ENCODE measurements at regions not wholly inside any gene's neighbourhood (a gene's known extent, or its start where the extent isn't known, plus 50 kb on each side); places are given as distances from the start of the nearest gene placed in this dataset.
"Not testable (repeated sequence)": the region's sequence is repeated elsewhere in the genome, so short reads cannot be mapped to it uniquely, and the experiment has no call there.

DNA sequence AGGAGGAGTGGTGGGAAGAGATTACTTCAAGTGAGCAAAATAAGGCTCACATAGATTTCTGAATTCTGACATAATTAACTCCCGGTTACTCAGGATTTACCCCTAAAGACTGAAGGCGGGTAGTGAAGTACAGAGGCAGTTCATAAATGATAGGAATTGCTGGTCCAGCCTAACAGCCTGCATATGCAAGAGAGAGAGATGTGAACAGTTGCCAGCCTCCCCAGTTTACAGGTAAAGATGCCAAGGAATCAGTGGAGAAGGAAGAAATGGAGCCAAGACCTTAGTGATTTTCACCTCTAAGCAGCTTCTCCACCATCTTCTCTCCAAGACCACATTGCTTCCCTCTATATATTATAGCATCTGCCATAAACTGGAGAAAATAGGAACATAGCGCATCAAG, 91.8 kb upstream of the THUMPD2 start:
- Histone ChIP-seq H3K4me1 (peaks cover 0 to 21% (median 13%) of the 10 kb centered on the region in 4 donors), H3K36me3 (no peaks in the 10 kb centered on the region), H3K27ac (no peak overlapping the region), H3K27me3 (no peaks in the 10 kb centered on the region), H3K4me3 (no peak overlapping the region), H3K9me3 (no peaks in the 10 kb centered on the region)
- TF ChIP-seq, protein P1, sequence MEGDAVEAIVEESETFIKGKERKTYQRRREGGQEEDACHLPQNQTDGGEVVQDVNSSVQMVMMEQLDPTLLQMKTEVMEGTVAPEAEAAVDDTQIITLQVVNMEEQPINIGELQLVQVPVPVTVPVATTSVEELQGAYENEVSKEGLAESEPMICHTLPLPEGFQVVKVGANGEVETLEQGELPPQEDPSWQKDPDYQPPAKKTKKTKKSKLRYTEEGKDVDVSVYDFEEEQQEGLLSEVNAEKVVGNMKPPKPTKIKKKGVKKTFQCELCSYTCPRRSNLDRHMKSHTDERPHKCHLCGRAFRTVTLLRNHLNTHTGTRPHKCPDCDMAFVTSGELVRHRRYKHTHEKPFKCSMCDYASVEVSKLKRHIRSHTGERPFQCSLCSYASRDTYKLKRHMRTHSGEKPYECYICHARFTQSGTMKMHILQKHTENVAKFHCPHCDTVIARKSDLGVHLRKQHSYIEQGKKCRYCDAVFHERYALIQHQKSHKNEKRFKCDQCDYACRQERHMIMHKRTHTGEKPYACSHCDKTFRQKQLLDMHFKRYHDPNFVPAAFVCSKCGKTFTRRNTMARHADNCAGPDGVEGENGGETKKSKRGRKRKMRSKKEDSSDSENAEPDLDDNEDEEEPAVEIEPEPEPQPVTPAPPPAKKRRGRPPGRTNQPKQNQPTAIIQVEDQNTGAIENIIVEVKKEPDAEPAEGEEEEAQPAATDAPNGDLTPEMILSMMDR (IDR thresholded peaks at IDR 0.05) = no peak
- TF ChIP-seq POLR2AphosphoS5 (IDR thresholded peaks at IDR 0.05) (no peak), POLR2A (IDR thresholded peaks at IDR 0.05) (no peak), EP300 (IDR thresholded peaks at IDR 0.05) (no peak)
- 88 to 92% methylated on average over 3 of the region's 3 CpGs for WGBS, 2 donors
- no peak for DNase-seq
- intact Hi-C loops (cut with DNase I) = no loop called here

DNA sequence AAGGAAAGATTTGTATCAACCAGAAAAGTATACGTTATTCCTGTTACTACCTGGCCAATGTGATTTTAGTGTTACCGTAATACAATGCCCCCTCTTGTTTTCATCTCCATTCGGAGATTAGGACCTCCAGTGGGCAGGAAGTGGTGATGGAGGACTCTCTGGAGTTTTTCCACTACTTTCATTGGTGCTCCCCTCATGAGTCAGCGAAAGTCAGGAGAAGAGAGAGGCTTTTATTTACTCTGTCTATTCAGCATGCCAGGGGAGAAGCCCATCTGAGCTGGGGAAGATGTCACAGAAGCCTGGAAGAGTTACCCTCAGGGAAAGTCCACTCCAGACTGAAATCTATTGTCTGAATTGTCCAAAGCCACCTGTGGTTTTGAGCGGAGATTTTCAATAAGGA, 88.2 kb upstream of the THUMPD2 start:
- no peaks in the 10 kb centered on the region for H3K36me3 ChIP-seq
- H3K4me3 ChIP-seq = no peak overlapping the region
- no peaks in the 10 kb centered on the region for H3K27me3 ChIP-seq
- H3K9me3 ChIP-seq = no peaks in the 10 kb centered on the region
- peaks cover 0 to 9% (median 5%) of the 10 kb centered on the region in 4 donors for H3K4me1 ChIP-seq
- intact Hi-C loops (cut with DNase I) = no loop called here
- no peak for DNase-seq
- no peak for TF ChIP-seq POLR2AphosphoS5 (IDR thresholded peaks at IDR 0.05)
- no peak for TF ChIP-seq EP300 (IDR thresholded peaks at IDR 0.05)
- no peak for TF ChIP-seq POLR2A (IDR thresholded peaks at IDR 0.05)
- TF ChIP-seq, protein P1 (IDR thresholded peaks at IDR 0.05) = no peak
- H3K27ac ChIP-seq = no peak overlapping the region
- WGBS, 2 donors = 79 to 88% methylated on average over 5 of the region's 5 CpGs

DNA sequence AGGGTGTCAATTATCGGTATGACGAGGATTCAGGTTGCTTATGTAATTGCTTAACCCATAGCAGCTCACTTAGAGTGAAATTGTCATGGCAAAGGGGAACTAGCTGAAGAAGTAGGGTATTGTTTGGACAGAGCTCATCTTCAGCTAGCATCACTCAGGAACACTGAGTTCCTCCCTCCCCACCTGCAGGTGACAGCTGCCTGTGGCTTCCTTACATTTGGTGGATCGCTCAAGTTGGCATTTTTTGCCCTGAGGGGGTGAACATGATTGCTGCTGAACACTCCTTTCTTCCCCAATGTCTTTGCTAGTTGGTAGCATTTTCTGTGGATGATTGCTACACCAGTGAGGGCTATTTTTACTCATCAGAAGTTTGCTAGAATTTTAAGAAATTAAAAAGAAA, 86.7 kb upstream of the THUMPD2 start:
- H3K27me3 ChIP-seq = no peaks in the 10 kb centered on the region

DNA sequence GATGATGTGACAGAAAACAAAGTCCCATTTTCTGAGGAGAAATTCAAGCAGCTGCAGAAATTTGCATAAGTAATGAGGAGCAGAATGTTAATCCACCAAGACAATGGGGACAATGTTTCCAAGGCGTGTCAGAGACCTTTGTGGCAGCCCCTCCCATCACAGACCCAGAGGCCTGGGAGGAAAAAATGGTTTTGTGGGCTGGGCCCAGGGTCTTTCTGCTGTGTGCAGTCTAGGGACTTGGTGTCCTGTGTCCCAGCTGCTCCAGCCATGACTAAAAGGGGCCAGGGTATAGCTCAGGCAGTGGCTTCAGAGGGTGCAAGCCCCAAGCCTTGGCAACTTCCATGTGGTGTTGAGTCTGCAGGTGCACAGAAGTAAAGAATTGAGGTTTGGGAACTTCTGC, 84.6 kb upstream of the THUMPD2 start:
- H3K9me3 ChIP-seq; H3K4me3 ChIP-seq; H3K27ac ChIP-seq; H3K4me1 ChIP-seq; H3K36me3 ChIP-seq; intact Hi-C loops (cut with DNase I); DNase-seq; H3K27me3 ChIP-seq: not testable (repeated sequence)
- 71 to 90% methylated on average over 1 of the region's 1 CpG for WGBS, 2 donors

More for the DNA sequence above, 86.7 kb upstream of the THUMPD2 start:
- Histone ChIP-seq H3K36me3 (no peaks in the 10 kb centered on the region), H3K4me1 (peaks cover 0 to 3% (median 0%) of the 10 kb centered on the region in 4 donors), H3K4me3 (no peak overlapping the region), H3K27ac (no peak overlapping the region), H3K9me3 (no peaks in the 10 kb centered on the region)
- intact Hi-C loops (cut with DNase I) = no loop called here
- WGBS, 2 donors = 64 to 78% methylated on average over 3 of the region's 3 CpGs
- TF ChIP-seq POLR2AphosphoS5 (IDR thresholded peaks at IDR 0.05) (no peak), EP300 (IDR thresholded peaks at IDR 0.05) (no peak), POLR2A (IDR thresholded peaks at IDR 0.05) (no peak)
- TF ChIP-seq, protein P1 (IDR thresholded peaks at IDR 0.05) = no peak
- DNase-seq = no peak

DNA sequence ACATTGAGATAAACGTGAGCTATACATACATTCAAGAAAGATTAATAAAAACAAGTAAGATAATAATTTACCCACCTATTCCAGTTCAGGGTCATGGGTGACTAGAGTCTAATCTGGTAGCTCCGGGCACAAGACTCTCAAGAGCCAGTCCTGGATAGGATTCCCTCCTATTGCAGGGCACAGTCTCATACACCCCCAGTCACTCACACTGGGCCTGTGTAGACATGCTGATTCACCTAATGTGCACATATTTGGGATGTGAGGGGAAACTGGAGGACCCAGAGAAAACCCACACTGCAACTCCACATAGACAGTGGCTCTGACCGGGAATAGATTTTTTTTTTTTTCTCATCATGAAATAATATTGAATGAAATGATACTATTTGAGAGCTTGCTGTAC, 81.5 kb upstream of the THUMPD2 start:
- TF ChIP-seq EP300 (IDR thresholded peaks at IDR 0.05) = no peak
- TF ChIP-seq, protein P1 (IDR thresholded peaks at IDR 0.05) = no peak
- TF ChIP-seq POLR2AphosphoS5 (IDR thresholded peaks at IDR 0.05) = no peak
- TF ChIP-seq POLR2A (IDR thresholded peaks at IDR 0.05) = no peak
- H3K27ac ChIP-seq = no peak overlapping the region
- H3K9me3 ChIP-seq = no peaks in the 10 kb centered on the region
- H3K27me3 ChIP-seq = no peaks in the 10 kb centered on the region
- H3K36me3 ChIP-seq = no peaks in the 10 kb centered on the region
- intact Hi-C loops (cut with DNase I) = no loop called here
- 79 to 89% methylated on average over 3 of the region's 3 CpGs for WGBS, 2 donors
- DNase-seq = no peak
- no peaks in the 10 kb centered on the region for H3K4me1 ChIP-seq
- H3K4me3 ChIP-seq = no peak overlapping the region

Measured in sigmoid colon (tissue), 6 donors.